Cardiac fibroblast (primary cell): ENCODE measurements at regions not wholly inside any gene's neighbourhood (a gene's known extent, or its start where the extent isn't known, plus 50 kb on each side); places are given as distances from the start of the nearest gene placed in this dataset.

Experiments
- DNase-seq, 2 donors: peaks; one replicate each; pipeline versions ENCODE4 v3.0.0 to v3.0.0-alpha.2; 2010; ENCODE audit warnings: low read depth in 2 of 2
- H3K4me3 ChIP-seq, 2 donors: replicated peaks in 1 of 2; 1 replicate in 1 of 2; 2 replicates in 1 of 2; pipeline ENCODE4 v1.5.1; 2011; ENCODE audit warnings: low read depth in 2 of 2, low read length in 2 of 2, mild to moderate bottlenecking in 2 of 2, moderate library complexity in 1 of 2
- CTCF ChIP-seq: IDR thresholded peaks from one replicate; pipeline ENCODE4 v1.5.1; 2011; ENCODE audit warnings: low read depth, mild to moderate bottlenecking, low read length, inconsistent platforms

- DNase-seq = no peak
- H3K4me3 ChIP-seq = no peak overlapping the region
- TF ChIP-seq CTCF = no peak
Observed at GRCh38 chr1:96159379-96159778, 562.2 kb upstream of the PTBP2 start.

GRCh38 chr1:96164053-96164452, 557.5 kb upstream of the PTBP2 start:
- no peak for TF ChIP-seq CTCF
- H3K4me3 ChIP-seq = no peak overlapping the region
- DNase-seq = no peak

- no peak for DNase-seq
- H3K4me3 ChIP-seq = no peak overlapping the region
- TF ChIP-seq CTCF = no peak
Observed at GRCh38 chr1:96178053-96178452, 543.5 kb upstream of the PTBP2 start.

GRCh38 chr1:96183485-96183884, 538.1 kb upstream of the PTBP2 start:
- no peak for TF ChIP-seq CTCF
- no peak for DNase-seq
- no peak overlapping the region for H3K4me3 ChIP-seq

GRCh38 chr1:96183928-96184327, 537.7 kb upstream of the PTBP2 start:
- H3K4me3 ChIP-seq = no peak overlapping the region
- DNase-seq = no peak
- no peak for TF ChIP-seq CTCF

- TF ChIP-seq CTCF = no peak
- no peak for DNase-seq
- H3K4me3 ChIP-seq = no peak overlapping the region
Observed at GRCh38 chr1:96185181-96185580, 536.4 kb upstream of the PTBP2 start.

- TF ChIP-seq CTCF = no peak
- no peak overlapping the region for H3K4me3 ChIP-seq
- DNase-seq = no peak
Observed at GRCh38 chr1:96187020-96187419, 534.6 kb upstream of the PTBP2 start.
